ENCODE measurements at regions not wholly inside any gene's neighbourhood (a gene's known extent, or its start where the extent isn't known, plus 50 kb on each side); places are given as distances from the start of the nearest gene placed in this dataset.

DNA sequence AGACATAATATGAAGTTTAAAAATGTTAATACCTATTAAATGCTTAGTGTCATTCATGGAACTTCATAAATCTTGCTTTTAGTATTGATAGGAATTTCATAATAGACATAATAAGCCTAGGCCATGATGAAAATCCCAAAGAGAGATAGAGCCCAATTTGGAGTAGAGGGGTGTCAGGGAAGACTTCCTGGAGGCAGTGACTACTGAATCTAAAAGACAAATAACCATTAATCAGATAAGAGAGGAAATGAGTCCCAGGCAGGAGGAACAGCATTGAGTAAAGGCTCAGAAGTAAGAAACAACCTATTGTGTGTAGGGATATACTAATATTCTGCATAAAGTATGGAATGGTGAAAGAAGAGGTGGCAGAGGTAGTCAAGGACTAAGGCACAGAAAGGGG lies 126.9 kb upstream of the MRPS22 start:
- TF ChIP-seq SUZ12 (IDR thresholded peaks at IDR 0.05; ENCODE audit: extremely low read depth, insufficient read depth, insufficient read length) (no peak), ZNF274 (IDR thresholded peaks at IDR 0.05; ENCODE audit: low read depth, low read length) (no peak), YY1 (IDR thresholded peaks at IDR 0.05; ENCODE audit: insufficient read depth, insufficient read length) (no peak)
